SK-N-MC (cell line): ENCODE measurements at regions not wholly inside any gene's neighbourhood (a gene's known extent, or its start where the extent isn't known, plus 50 kb on each side); places are given as distances from the start of the nearest gene placed in this dataset.

ENCODE experiments used
- EZH2 ChIP-seq: fragments of 200-600 bp; sonication (generic); IDR thresholded peaks from one replicate; pipeline ENCODE4 v1.6.1; 2017; ENCODE audit warnings: antibody characterized with exemption
- FOXP2 ChIP-seq: optimal IDR thresholded peaks from 2 replicates; pipeline ENCODE3; 2011; ENCODE audit warnings: mild to moderate bottlenecking, moderate library complexity; ENCODE audit not compliant: insufficient read depth; ENCODE audit errors: extremely low read length, control extremely low read depth
- POLR2AphosphoS5 ChIP-seq: IDR thresholded peaks from 2 replicates; pipeline ENCODE4 v1.6.1; 2012; ENCODE audit warnings: mild to moderate bottlenecking, low read depth, low read length, borderline replicate concordance

DNA sequence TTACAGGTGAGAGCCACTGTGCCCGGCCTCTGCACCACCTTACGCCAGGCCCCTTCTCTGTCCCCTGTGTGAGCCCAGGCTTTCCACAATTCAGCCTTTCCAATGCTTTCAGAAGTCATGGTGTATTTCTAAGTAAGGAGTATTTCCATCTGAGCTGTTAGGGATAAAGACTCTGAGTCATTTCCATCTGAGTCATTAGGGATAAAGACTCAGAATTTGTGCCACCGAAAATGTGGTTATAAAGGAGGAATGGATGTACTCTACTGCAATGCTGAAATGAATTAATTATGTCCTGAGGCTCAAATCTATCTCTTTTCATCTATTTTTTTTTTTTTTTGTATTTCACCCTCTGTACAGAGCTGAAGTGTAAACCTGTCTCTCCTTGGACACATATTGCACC, 84.0 kb downstream of the GATA3 start:
- TF ChIP-seq POLR2AphosphoS5 (no peak), EZH2 (no peak), FOXP2 (no peak)
